H1 (cell line): ENCODE measurements at regions not wholly inside any gene's neighbourhood (a gene's known extent, or its start where the extent isn't known, plus 50 kb on each side); places are given as distances from the start of the nearest gene placed in this dataset.

Source experiments
- CTCF ChIA-PET: fragments of 300-600 bp; sonication (Branson Sonifier 250); formaldehyde crosslinking; loops from one replicate; lab custom pipeline; 2021; ENCODE audit not compliant: partially characterized antibody; lab: Charles Lee
- POLR2A ChIA-PET: fragments of 300-600 bp; sonication (Branson Sonifier 250); formaldehyde crosslinking; loops from one replicate; lab custom pipeline; 2021; ENCODE audit warnings: inconsistent platforms; ENCODE audit not compliant: partially characterized antibody; lab: Charles Lee
- DNase-seq, 2 experiments: peaks; one replicate each; pipeline versions ENCODE4 v3.0.0 to v3.0.0-alpha.2; 2010 to 2022; ENCODE audit warnings: low spot score in 2 of 2, low read depth in 1 of 2, mixed read lengths in 1 of 2
- FAIRE-seq: peaks from 2 replicates; lab custom pipeline; 2011; peaks lifted over from hg19 to GRCh38; lab: Jason Lieb, UNC
- H2AFZ ChIP-seq: 2 replicates; pipeline ENCODE4 v1.8.1; 2012; ENCODE audit warnings: low read length, inconsistent platforms
- H2AK5ac ChIP-seq: 2 replicates; pipeline ENCODE4 v1.6.1; 2013; ENCODE audit warnings: low read depth, low read length
- H2BK120ac ChIP-seq: replicated peaks from 2 replicates; pipeline ENCODE3; 2013; ENCODE audit warnings: low read depth, low read length, inconsistent platforms
- H2BK12ac ChIP-seq: 2 replicates; pipeline ENCODE4 v1.6.1; 2013; ENCODE audit warnings: low read depth, low read length
- H2BK15ac ChIP-seq: 2 replicates; pipeline ENCODE4 v1.6.1; 2013; ENCODE audit warnings: low read length
- H2BK20ac ChIP-seq: 2 replicates; pipeline ENCODE4 v1.6.1; 2013; ENCODE audit warnings: low read length
- H2BK5ac ChIP-seq: 2 replicates; pipeline ENCODE4 v1.6.1; 2013; ENCODE audit warnings: low read depth, low read length
- H3K14ac ChIP-seq: 2 replicates; pipeline ENCODE4 v1.6.1; 2013; ENCODE audit warnings: inconsistent platforms; ENCODE audit not compliant: insufficient read length
- H3K18ac ChIP-seq: 2 replicates; pipeline ENCODE4 v1.6.1; 2013; ENCODE audit warnings: low read length; ENCODE audit errors: extremely low read depth
- H3K23ac ChIP-seq: 2 replicates; pipeline ENCODE4 v1.6.1; 2013; ENCODE audit warnings: inconsistent platforms; ENCODE audit not compliant: insufficient read length
- H3K23me2 ChIP-seq: 2 replicates; pipeline ENCODE4 v1.6.1; 2013; ENCODE audit warnings: low read depth, low read length
- H3K27ac ChIP-seq: 2 replicates; pipeline ENCODE4 v1.6.1; 2011; ENCODE audit warnings: low read depth, low read length, inconsistent platforms
- H3K27me3 ChIP-seq, 4 experiments: replicated peaks in 1 of 4; 1 replicate in 1 of 4; 2 replicates in 3 of 4; pipeline versions ENCODE4 v1.6.1 to v1.8.1; 2011 to 2013; ENCODE audit warnings: low read length in 3 of 4, mild to moderate bottlenecking in 3 of 4, inconsistent platforms in 2 of 4, mixed read lengths in 2 of 4, moderate library complexity in 1 of 4; ENCODE audit not compliant: control insufficient read depth in 3 of 4, insufficient read depth in 3 of 4; ENCODE audit errors: extremely low read depth in 1 of 4
- H3K36me3 ChIP-seq, 4 experiments: 2 replicates each; pipeline versions ENCODE4 v1.6.1 to v1.8.1; 2011 to 2013; ENCODE audit warnings: mild to moderate bottlenecking in 4 of 4, low read length in 3 of 4, moderate library complexity in 2 of 4, control low read depth in 1 of 4, inconsistent platforms in 1 of 4; ENCODE audit not compliant: insufficient read depth in 4 of 4, control insufficient read depth in 2 of 4
- H3K4ac ChIP-seq: replicated peaks from 2 replicates; pipeline ENCODE3; 2013; ENCODE audit warnings: low read length, low read depth, mixed read lengths, inconsistent platforms; ENCODE audit not compliant: insufficient read length
- H3K4me1 ChIP-seq, 4 experiments: replicated peaks in 1 of 4; 1 replicate in 1 of 4; 2 replicates in 3 of 4; pipeline versions ENCODE4 v1.6.1 to v1.8.1; 2011 to 2013; ENCODE audit warnings: low read length in 3 of 4, inconsistent platforms in 2 of 4, mixed read lengths in 1 of 4; ENCODE audit not compliant: insufficient read depth in 4 of 4, control insufficient read depth in 3 of 4
- H3K4me2 ChIP-seq, 2 experiments: 2 replicates each; pipeline versions ENCODE4 v1.6.1 to v1.8.1; 2011 to 2013; ENCODE audit warnings: low read depth in 2 of 2, low read length in 2 of 2, control low read depth in 1 of 2, inconsistent platforms in 1 of 2, mild to moderate bottlenecking in 1 of 2; ENCODE audit not compliant: insufficient read depth in 1 of 2
- H3K4me3 ChIP-seq, 4 experiments: fragments of 200-600, 300-600 bp in 1 of 4; sonication (generic), shearing (Covaris generic), sonication (Bioruptor Twin) in 1 of 4; 2 replicates each; pipeline versions ENCODE4 v1.5.1 to v1.8.1; 2011 to 2016; ENCODE audit warnings: low read length in 4 of 4, low read depth in 3 of 4, control low read depth in 2 of 4, inconsistent platforms in 2 of 4, mild to moderate bottlenecking in 2 of 4, mixed read lengths in 1 of 4, moderate library complexity in 1 of 4; ENCODE audit not compliant: insufficient read depth in 2 of 4; ENCODE audit errors: extremely low read depth in 1 of 4
- H3K56ac ChIP-seq: replicated peaks from 2 replicates; pipeline ENCODE3; 2013; ENCODE audit warnings: low read depth, mild to moderate bottlenecking, mixed read lengths, low read length, inconsistent platforms; ENCODE audit not compliant: insufficient read length
- H3K79me1 ChIP-seq: 2 replicates; pipeline ENCODE4 v1.6.1; 2013; ENCODE audit warnings: low read depth, low read length, control low read depth
- H3K79me2 ChIP-seq, 2 experiments: 2 replicates each; pipeline versions ENCODE4 v1.6.1 to v1.8.1; 2012 to 2013; ENCODE audit warnings: low read length in 2 of 2, mild to moderate bottlenecking in 2 of 2, inconsistent platforms in 1 of 2; ENCODE audit not compliant: insufficient read depth in 2 of 2, control insufficient read depth in 1 of 2
- H3K9ac ChIP-seq, 4 experiments: replicated peaks in 1 of 4; 1 replicate in 1 of 4; 2 replicates in 3 of 4; pipeline versions ENCODE4 v1.6.1 to v1.8.1; 2011 to 2013; ENCODE audit warnings: low read depth in 3 of 4, low read length in 3 of 4, control low read depth in 2 of 4, mild to moderate bottlenecking in 2 of 4, moderate library complexity in 2 of 4, inconsistent platforms in 1 of 4; ENCODE audit errors: extremely low read depth in 1 of 4
- H3K9me3 ChIP-seq, 2 experiments: 2 replicates each; pipeline versions ENCODE4 v1.6.1 to v1.8.1; 2012 to 2013; ENCODE audit warnings: mild to moderate bottlenecking in 2 of 2, moderate library complexity in 2 of 2, control low read depth in 1 of 2, inconsistent platforms in 1 of 2, low read depth in 1 of 2, low read length in 1 of 2, mixed read lengths in 1 of 2; ENCODE audit not compliant: insufficient read depth in 2 of 2
- H4K20me1 ChIP-seq, 2 experiments: replicated peaks in 1 of 2; 2 replicates each; pipeline versions ENCODE3 to v1.8.1; 2011 to 2013; ENCODE audit warnings: inconsistent platforms in 2 of 2, low read length in 2 of 2, mild to moderate bottlenecking in 1 of 2; ENCODE audit not compliant: insufficient read depth in 2 of 2, control insufficient read depth in 1 of 2
- H4K5ac ChIP-seq: 2 replicates; pipeline ENCODE4 v1.6.1; 2013; ENCODE audit warnings: low read length, low read depth, mixed read lengths, inconsistent platforms; ENCODE audit not compliant: insufficient read length
- H4K8ac ChIP-seq: 2 replicates; pipeline ENCODE4 v1.8.0; 2013; ENCODE audit warnings: mild to moderate bottlenecking, moderate library complexity, low read length, inconsistent platforms; ENCODE audit not compliant: insufficient read depth; ENCODE audit errors: extremely low read depth
- H4K91ac ChIP-seq: replicated peaks from 2 replicates; pipeline ENCODE3; 2013; ENCODE audit warnings: low read length, mixed read lengths, inconsistent platforms; ENCODE audit not compliant: insufficient read length
- ASH2L ChIP-seq: fragments of 200-600, 300-600 bp; sonication (generic); IDR thresholded peaks from one replicate; pipeline ENCODE4 v1.7.1; 2017; ENCODE audit warnings: low read length
- CBX5 ChIP-seq: fragments of 300-800, 300-1000 bp; sonication (generic); IDR thresholded peaks from 2 replicates; pipeline ENCODE4 v1.7.1; 2016; ENCODE audit warnings: antibody characterized with exemption, low read length, low read depth
- CEBPB ChIP-seq: IDR thresholded peaks from 2 replicates; pipeline ENCODE4 v1.6.1; 2012; ENCODE audit warnings: low read depth, low read length
- CHD1 ChIP-seq: IDR thresholded peaks from 2 replicates; pipeline ENCODE4 v1.6.1; 2012; ENCODE audit warnings: low read depth, low read length, improper control_type of control experiment
- CHD2 ChIP-seq: IDR thresholded peaks from 2 replicates; pipeline ENCODE4 v1.6.1; 2012; ENCODE audit warnings: low read length, improper control_type of control experiment
- CREB1 ChIP-seq: IDR thresholded peaks from 2 replicates; pipeline ENCODE4 v1.6.1; 2012; ENCODE audit warnings: inconsistent platforms
- CTCF ChIP-seq, 3 experiments: IDR thresholded peaks; 1 replicate in 2 of 3; 2 replicates in 1 of 3; pipeline versions ENCODE4 v1.5.1 to v1.6.1; 2011; ENCODE audit warnings: low read length in 3 of 3, mild to moderate bottlenecking in 3 of 3, inconsistent platforms in 2 of 3, low read depth in 1 of 3, moderate library complexity in 1 of 3; ENCODE audit not compliant: insufficient read depth in 1 of 3; ENCODE audit errors: control extremely low read depth in 1 of 3
- FOSL1 ChIP-seq: IDR thresholded peaks from 2 replicates; pipeline ENCODE4 v1.6.1; 2011; ENCODE audit warnings: mild to moderate bottlenecking, low read depth, low read length, moderate library complexity; ENCODE audit not compliant: insufficient read depth
- JUND ChIP-seq: IDR thresholded peaks from 2 replicates; pipeline ENCODE4 v1.6.1; 2011; ENCODE audit warnings: mild to moderate bottlenecking, improper control_type of control experiment, low read length
- RFX5 ChIP-seq: IDR thresholded peaks from 2 replicates; pipeline ENCODE4 v1.6.1; 2011; ENCODE audit warnings: low read depth, low read length, improper control_type of control experiment, borderline replicate concordance
- SAP30 ChIP-seq: fragments of 300-600 bp; sonication (generic); IDR thresholded peaks from 2 replicates; pipeline ENCODE4 v1.7.1; 2012; ENCODE audit warnings: low read length, moderate library complexity, mild to moderate bottlenecking, inconsistent platforms; ENCODE audit not compliant: insufficient read depth, insufficient replicate concordance
- SIRT6 ChIP-seq: IDR thresholded peaks from one replicate; pipeline ENCODE4 v1.7.1; 2012; ENCODE audit warnings: low read length, inconsistent platforms
- TCF12 ChIP-seq: IDR thresholded peaks from 2 replicates; pipeline ENCODE4 v1.6.1; 2011; ENCODE audit warnings: low read depth, mild to moderate bottlenecking, low read length
- WGBS, 2 experiments: shearing (Covaris generic) in 1 of 2; methylation state at CpG; one replicate each; pipeline versions ENCODE4 v1.1.6 to v1.1.7; 2013 to 2015; ENCODE audit warnings: low lambda C conversion rate in 2 of 2, mixed read lengths in 2 of 2, inconsistent platforms in 1 of 2, low coverage in 1 of 2, missing lambda C conversion rate in 1 of 2; ENCODE audit not compliant: insufficient replicate concordance in 2 of 2, insufficient coverage in 1 of 2, insufficient read length in 1 of 2; ENCODE audit errors: extremely low coverage in 1 of 2, missing lambda C conversion rate in 1 of 2; 5-methylcytosine and 5-hydroxymethylcytosine counted together

GRCh38 chr6:86380571-86381125, 556.7 kb upstream of the HTR1E start:
- Histone ChIP-seq H3K79me2 (no peaks in the 10 kb centered on the region), H3K79me1 (no peaks in the 10 kb centered on the region), H2BK12ac (no peak overlapping the region), H3K36me3 (no peaks in the 10 kb centered on the region), H2BK120ac (no peak overlapping the region), H3K23ac (no peak overlapping the region), H2BK5ac (no peak overlapping the region), H3K4me1 (no peaks in the 10 kb centered on the region), H4K91ac (no peak overlapping the region), H4K20me1 (no peaks in the 10 kb centered on the region), H4K8ac (no peak overlapping the region), H3K4me3 (no peak overlapping the region), H2BK20ac (no peak overlapping the region), H3K56ac (no peak overlapping the region), H3K27me3 (no peaks in the 10 kb centered on the region), H3K23me2 (no peaks in the 10 kb centered on the region), H2BK15ac (no peak overlapping the region), H3K27ac (no peak overlapping the region), H2AK5ac (no peak overlapping the region), H3K4me2 (no peak overlapping the region), H3K18ac (no peak overlapping the region), H3K14ac (no peak overlapping the region), H4K5ac (no peak overlapping the region), H3K9me3 (peaks cover under 1 to 3% of the 10 kb centered on the region in 2 experiments; a peak in 1 of 4 replicates), H3K9ac (no peak overlapping the region), H2AFZ (no peak overlapping the region), H3K4ac (no peak overlapping the region)
- DNase-seq = no peak
- FAIRE-seq = no peak
- 98% methylated on average over 3 of the region's 3 CpGs; no CpG with 5 or more reads in 1 of the 2 experiments for WGBS, 2 experiments
- ChIA-PET CTCF (no interaction called here), POLR2A (no interaction called here)
- TF ChIP-seq TCF12 (no peak), RFX5 (no peak), SAP30 (no peak), SIRT6 (no peak), CEBPB (no peak), ASH2L (no peak), CHD1 (no peak), CHD2 (no peak), CBX5 (no peak), CTCF (IDR thresholded peaks at IDR 0.05; ENCODE audit: control extremely low read depth in 1 of 3, insufficient read depth in 1 of 3, low read depth in 1 of 3, low read length in 3 of 3) (no peak), JUND (no peak), FOSL1 (no peak), CREB1 (no peak)
